Endothelial cell of umbilical vein (primary cell): ENCODE measurements at regions not wholly inside any gene's neighbourhood (a gene's known extent, or its start where the extent isn't known, plus 50 kb on each side); places are given as distances from the start of the nearest gene placed in this dataset.

Experiments
- BruUV-seq: library from RNA; stranded (reverse); fragments of 400-500 nt; replicated peaks from 2 replicates; lab custom pipeline; 2021; lab: Mats Ljungman, UMichigan
- CTCF ChIA-PET: fragments of 300-600, 350-600 bp; sonication (Branson Sonifier 250); formaldehyde crosslinking; loops from one replicate; lab custom pipeline; 2021; ENCODE audit warnings: antibody characterized with exemption, inconsistent platforms; lab: Charles Lee
- POLR2A ChIA-PET: fragments of 300-600, 350-600 bp; sonication (Branson Sonifier 250); formaldehyde crosslinking; loops from one replicate; lab custom pipeline; 2021; ENCODE audit warnings: antibody characterized with exemption, inconsistent platforms; lab: Charles Lee
- DNase-seq: peaks from one replicate; pipeline ENCODE4 v3.0.0-alpha.2; 2011; ENCODE audit warnings: low read depth, low spot score
- FAIRE-seq: peaks from 2 replicates; lab custom pipeline; 2011; peaks lifted over from hg19 to GRCh38; lab: Jason Lieb, UNC
- H2AFZ ChIP-seq: 2 replicates; pipeline ENCODE4 v1.6.0; 2012; ENCODE audit warnings: low read depth, low read length, control low read depth, inconsistent platforms
- H3K27ac ChIP-seq: 2 replicates; pipeline ENCODE4 v1.5.1; 2011; ENCODE audit warnings: low read depth, mild to moderate bottlenecking, control low read depth, low read length, moderate library complexity; ENCODE audit not compliant: insufficient read depth
- H3K27me3 ChIP-seq, 2 experiments: 2 replicates each; pipeline versions ENCODE4 v1.6.0 to v1.6.1; 2011; ENCODE audit warnings: low read length in 2 of 2, mixed read lengths in 1 of 2; ENCODE audit not compliant: control insufficient read depth in 2 of 2, insufficient read depth in 2 of 2
- H3K36me3 ChIP-seq, 2 experiments: 2 replicates in 1 of 2; 3 replicates in 1 of 2; pipeline ENCODE4 v1.5.1; 2011; ENCODE audit warnings: low read length in 2 of 2, mild to moderate bottlenecking in 1 of 2, moderate library complexity in 1 of 2; ENCODE audit not compliant: control insufficient read depth in 2 of 2, insufficient read depth in 2 of 2; ENCODE audit errors: extremely low read depth in 1 of 2
- H3K4me1 ChIP-seq: 3 replicates; pipeline ENCODE4 v1.5.1; 2011; ENCODE audit warnings: mild to moderate bottlenecking, low read length; ENCODE audit not compliant: control insufficient read depth, insufficient read depth; ENCODE audit errors: extremely low read depth
- H3K4me2 ChIP-seq: 2 replicates; pipeline ENCODE4 v1.6.1; 2011; ENCODE audit warnings: low read length, control low read depth, mixed read lengths; ENCODE audit not compliant: insufficient read depth
- H3K4me3 ChIP-seq, 3 experiments: fragments of 200-600 bp in 1 of 3; sonication (generic), shearing (Covaris generic) in 1 of 3; replicated peaks in 1 of 3; 2 replicates each; pipeline ENCODE4 v1.5.1; 2011 to 2016; ENCODE audit warnings: control low read depth in 3 of 3, low read length in 3 of 3, mild to moderate bottlenecking in 2 of 3, inconsistent platforms in 1 of 3, low read depth in 1 of 3, moderate library complexity in 1 of 3; ENCODE audit not compliant: insufficient read depth in 1 of 3
- H3K79me2 ChIP-seq: 2 replicates; pipeline ENCODE4 v1.6.0; 2012; ENCODE audit warnings: low read length, inconsistent platforms; ENCODE audit not compliant: control insufficient read depth, insufficient read depth
- H3K9ac ChIP-seq: replicated peaks from 2 replicates; pipeline ENCODE3; 2011; ENCODE audit warnings: low read length, control low read depth; ENCODE audit not compliant: insufficient read depth; ENCODE audit errors: extremely low read depth
- H3K9me1 ChIP-seq: replicated peaks from 3 replicates; pipeline ENCODE4 v1.6.0; 2011; ENCODE audit warnings: mild to moderate bottlenecking, low read length; ENCODE audit not compliant: control insufficient read depth, insufficient read depth; ENCODE audit errors: extremely low read depth
- H3K9me3 ChIP-seq: replicated peaks from 2 replicates; pipeline ENCODE4 v1.5.1; 2012; ENCODE audit warnings: low read length, inconsistent platforms; ENCODE audit not compliant: control insufficient read depth, insufficient read depth
- H4K20me1 ChIP-seq: replicated peaks from 2 replicates; pipeline ENCODE3; 2011; ENCODE audit warnings: mild to moderate bottlenecking, low read length; ENCODE audit not compliant: control insufficient read depth, insufficient read depth; ENCODE audit errors: extremely low read depth
- CTCF ChIP-seq, 2 donors: IDR thresholded peaks; 1 replicate in 1 of 2; 2 replicates in 1 of 2; pipeline ENCODE4 v1.5.1; 2011; ENCODE audit warnings: low read length in 2 of 2, mild to moderate bottlenecking in 2 of 2, moderate library complexity in 2 of 2, control low read depth in 1 of 2, inconsistent platforms in 1 of 2, low read depth in 1 of 2; ENCODE audit not compliant: insufficient read depth in 1 of 2; ENCODE audit errors: extremely low read depth in 1 of 2
- EZH2 ChIP-seq: IDR thresholded peaks from 2 replicates; pipeline ENCODE4 v1.6.1; 2012; ENCODE audit warnings: borderline replicate concordance, low read depth, mild to moderate bottlenecking, moderate library complexity, low read length, inconsistent platforms; ENCODE audit not compliant: severe bottlenecking
- FOS ChIP-seq: IDR thresholded peaks from 2 replicates; pipeline ENCODE4 v1.6.1; 2011; ENCODE audit warnings: mild to moderate bottlenecking, low read length, moderate library complexity, borderline replicate concordance; ENCODE audit not compliant: insufficient read depth
- GATA2 ChIP-seq: IDR thresholded peaks from 2 replicates; pipeline ENCODE4 v1.7.0; 2011; ENCODE audit warnings: low read depth, mild to moderate bottlenecking, moderate library complexity, mixed read lengths, low read length; ENCODE audit not compliant: insufficient read length, insufficient read depth
- JUN ChIP-seq: IDR thresholded peaks from 2 replicates; pipeline ENCODE4 v1.6.1; 2011; ENCODE audit warnings: borderline replicate concordance, low read depth; ENCODE audit not compliant: insufficient read length, insufficient read depth
- MAX ChIP-seq: IDR thresholded peaks from 2 replicates; pipeline ENCODE4 v1.6.1; 2011; ENCODE audit not compliant: insufficient read depth, insufficient read length
- MYC ChIP-seq: IDR thresholded peaks from one replicate; pipeline ENCODE4 v1.6.1; 2011; ENCODE audit warnings: mild to moderate bottlenecking, low read depth, low read length
- POLR2A ChIP-seq: IDR thresholded peaks from 2 replicates; pipeline ENCODE4 v1.6.1; 2012; ENCODE audit warnings: low read depth, mild to moderate bottlenecking, control low read depth, low read length
- POLR2AphosphoS5 ChIP-seq: IDR thresholded peaks from 2 replicates; pipeline ENCODE4 v1.6.1; 2012; ENCODE audit warnings: low read depth, mild to moderate bottlenecking, control low read depth, low read length, moderate library complexity; ENCODE audit not compliant: insufficient read depth
- dilution Hi-C: fragments of 300-500 bp; cut with MboI; formaldehyde crosslinking; loops from one replicate; pipeline ENCODE4 v1.15.0; 2019; ENCODE audit warnings: low sequenced_read_pairs; ENCODE audit not compliant: extremely low pct_ligation_motif_present
- intact Hi-C: fragments of 100-400 bp; cut with micrococcal nuclease; formaldehyde crosslinking; loops from one replicate; pipeline ENCODE4 v1.10.0; 2022

- H3K4me3 ChIP-seq = no peak overlapping the region
- H2AFZ ChIP-seq = no peak overlapping the region
- H3K9me3 ChIP-seq = no peaks in the 10 kb centered on the region
- BruUV-seq = no TSS peak
- dilution Hi-C loops (no loop called here), intact Hi-C loops (no loop called here)
- no peak overlapping the region for H3K4me2 ChIP-seq
- TF ChIP-seq CTCF (IDR thresholded peaks at IDR 0.05; ENCODE audit: extremely low read depth in 1 of 2, insufficient read depth in 1 of 2, low read depth in 1 of 2, low read length in 2 of 2) = no peak
- no peak for TF ChIP-seq MYC
- no peak for TF ChIP-seq GATA2
- no peak for TF ChIP-seq JUN
- no peak for TF ChIP-seq FOS
- no peak for TF ChIP-seq MAX
- no peak for TF ChIP-seq POLR2A
- no peaks in the 10 kb centered on the region for H4K20me1 ChIP-seq
- no peak for DNase-seq
- peaks cover 0 to 2% of the 10 kb centered on the region in 2 experiments for H3K27me3 ChIP-seq
- ChIA-PET POLR2A (no interaction called here), CTCF (no interaction called here)
- no peaks in the 10 kb centered on the region for H3K4me1 ChIP-seq
- FAIRE-seq = no peak
- H3K36me3 ChIP-seq = no peaks in the 10 kb centered on the region
- H3K9ac ChIP-seq = no peak overlapping the region
- H3K79me2 ChIP-seq = no peaks in the 10 kb centered on the region
- no peaks in the 10 kb centered on the region for H3K9me1 ChIP-seq
- H3K27ac ChIP-seq = no peak overlapping the region
Measured at GRCh38 chr16:86643671-86644070, 65.3 kb downstream of the FOXL1 start.

- intact Hi-C loops (no loop called here), dilution Hi-C loops (no loop called here)
- no TSS peak for BruUV-seq
- Histone ChIP-seq H3K9me3 (no peaks in the 10 kb centered on the region), H3K36me3 (no peaks in the 10 kb centered on the region), H3K27me3 (peaks cover 0 to 2% of the 10 kb centered on the region in 2 experiments), H3K79me2 (no peaks in the 10 kb centered on the region), H4K20me1 (no peaks in the 10 kb centered on the region), H3K27ac (no peak overlapping the region), H2AFZ (no peak overlapping the region), H3K9me1 (no peaks in the 10 kb centered on the region), H3K9ac (no peak overlapping the region), H3K4me1 (no peaks in the 10 kb centered on the region), H3K4me2 (no peak overlapping the region), H3K4me3 (no peak overlapping the region)
- no peak for FAIRE-seq
- TF ChIP-seq GATA2 (no peak), POLR2A (no peak), JUN (no peak), FOS (no peak), EZH2 (no peak), MYC (no peak), MAX (no peak), CTCF (IDR thresholded peaks at IDR 0.05; ENCODE audit: extremely low read depth in 1 of 2, insufficient read depth in 1 of 2, low read depth in 1 of 2, low read length in 2 of 2) (no peak), POLR2AphosphoS5 (no peak)
- DNase-seq = no peak
- POLR2A ChIA-PET = no interaction called here
- CTCF ChIA-PET = no interaction called here
Measured at GRCh38 chr16:86647561-86647960, 69.2 kb downstream of the FOXL1 start.
